ENCODE measurements at regions not wholly inside any gene's neighbourhood (a gene's known extent, or its start where the extent isn't known, plus 50 kb on each side); places are given as distances from the start of the nearest gene placed in this dataset.
A peak's percentile ranks its signal among the peaks of the same experiment; 100 is the strongest.

GRCh38 chr14:65193916-65194590 lies 91.7 kb upstream of the MAX start:
- Mint-ChIP-seq H3K27me3 (no peaks in the 10 kb centered on the region), H3K4me3 (no peak overlapping the region), H3K9me3 (ENCODE audit: low read depth) (no peaks in the 10 kb centered on the region), H3K27ac (no peak overlapping the region), H3K36me3 (peaks cover 1% of the 10 kb centered on the region), H3K4me1 (peaks cover 7% of the 10 kb centered on the region)
- DNase-seq, result no peak
- ATAC-seq, result no peak
- CTCF ChIA-PET, result interaction anchor here (0.6 to 1.4 kb wide), 3 partner anchors 31 to 639 kb away, joined by 3 read pairs; no protein-coding TSS in a partner anchor

GRCh38 chr14:65195042-65195719 lies 92.9 kb upstream of the MAX start:
- no peak overlapping the region for H3K27ac Mint-ChIP-seq
- H3K36me3 Mint-ChIP-seq, result peaks cover 1% of the 10 kb centered on the region
- H3K4me3 Mint-ChIP-seq, result no peak overlapping the region
- ATAC-seq (no peak), DNase-seq (no peak)
- H3K27me3 Mint-ChIP-seq, result no peaks in the 10 kb centered on the region
- peaks cover 7% of the 10 kb centered on the region for H3K4me1 Mint-ChIP-seq
- CTCF ChIA-PET, result interaction anchor here (0.7 to 1.4 kb wide), 3 partner anchors 26 to 638 kb away, joined by 3 read pairs; no protein-coding TSS in a partner anchor
- H3K9me3 Mint-ChIP-seq (ENCODE audit: low read depth), result no peaks in the 10 kb centered on the region

- H3K4me3 Mint-ChIP-seq, result no peak overlapping the region
- ATAC-seq (no peak), DNase-seq (no peak)
- CTCF ChIA-PET, result no interaction called here
- H3K36me3 Mint-ChIP-seq, result peaks cover 3% of the 10 kb centered on the region
- no peaks in the 10 kb centered on the region for H3K27me3 Mint-ChIP-seq
- no peak overlapping the region for H3K27ac Mint-ChIP-seq
- peaks cover 7% of the 10 kb centered on the region for H3K4me1 Mint-ChIP-seq
- H3K9me3 Mint-ChIP-seq (ENCODE audit: low read depth), result no peaks in the 10 kb centered on the region
Observed at GRCh38 chr14:65198346-65198745, 96.0 kb upstream of the MAX start.

- DNase-seq, result no peak
- CTCF ChIA-PET, result interaction anchor here (1.0 to 2.0 kb wide), 2 partner anchors 14 to 38 kb away, joined by 3 to 6 read pairs; no protein-coding TSS in a partner anchor
- H3K4me3 Mint-ChIP-seq, result no peak overlapping the region
- no peak overlapping the region for H3K27ac Mint-ChIP-seq
- peaks cover 6% of the 10 kb centered on the region for H3K36me3 Mint-ChIP-seq
- H3K4me1 Mint-ChIP-seq, result peaks cover 15% of the 10 kb centered on the region
- no peaks in the 10 kb centered on the region for H3K9me3 Mint-ChIP-seq (ENCODE audit: low read depth)
- no peak for ATAC-seq
- no peaks in the 10 kb centered on the region for H3K27me3 Mint-ChIP-seq
Observed at GRCh38 chr14:65200454-65200853, 98.1 kb upstream of the MAX start.

- Mint-ChIP-seq H3K4me3 (no peak overlapping the region), H3K9me3 (ENCODE audit: low read depth) (no peaks in the 10 kb centered on the region), H3K27me3 (no peaks in the 10 kb centered on the region), H3K36me3 (peaks cover 6% of the 10 kb centered on the region), H3K27ac (no peak overlapping the region), H3K4me1 (peaks cover 41% of the 10 kb centered on the region)
- ATAC-seq (no peak), DNase-seq (no peak)
- CTCF ChIA-PET, result no interaction called here
Observed at GRCh38 chr14:65203574-65203973, 101.3 kb upstream of the MAX start.

GRCh38 chr14:65204056-65204455 lies 101.7 kb upstream of the MAX start:
- Mint-ChIP-seq H3K27ac (peak overlapping the region; percentile 18), H3K4me3 (no peak overlapping the region), H3K27me3 (no peaks in the 10 kb centered on the region), H3K9me3 (ENCODE audit: low read depth) (no peaks in the 10 kb centered on the region), H3K36me3 (peaks cover 8% of the 10 kb centered on the region), H3K4me1 (peaks cover 45% of the 10 kb centered on the region)
- CTCF ChIA-PET, result no interaction called here
- DNase-seq (no peak), ATAC-seq (no peak)

- no peak for DNase-seq
- peak overlapping the region; percentile 57 for H3K4me3 Mint-ChIP-seq
- H3K4me1 Mint-ChIP-seq, result peaks cover 64% of the 10 kb centered on the region
- no peaks in the 10 kb centered on the region for H3K9me3 Mint-ChIP-seq (ENCODE audit: low read depth)
- peaks cover 11% of the 10 kb centered on the region for H3K36me3 Mint-ChIP-seq
- CTCF ChIA-PET, result interaction anchor here (0.6 to 1.9 kb wide), 4 partner anchors 18 to 619 kb away, joined by 3 to 5 read pairs (median 4); no protein-coding TSS in a partner anchor
- no peaks in the 10 kb centered on the region for H3K27me3 Mint-ChIP-seq
- no peak for ATAC-seq
- H3K27ac Mint-ChIP-seq, result peak overlapping the region; percentile 95
Observed at GRCh38 chr14:65206078-65206447, 103.7 kb upstream of the MAX start.

- peak; percentile 61 for ATAC-seq
Observed at GRCh38 chr14:65206448-65207096, 104.3 kb upstream of the MAX start.

GRCh38 chr14:65208548-65208947 lies 106.2 kb upstream of the MAX start:
- ATAC-seq (no peak), DNase-seq (no peak)
- peaks cover 12% of the 10 kb centered on the region for H3K36me3 Mint-ChIP-seq
- CTCF ChIA-PET, result interaction anchor here (0.6 to 2.4 kb wide), 10 partner anchors 10 to 229 kb away, joined by 3 to 9 read pairs (median 3); no protein-coding TSS in a partner anchor
- peak overlapping the region; percentile 95 for H3K27ac Mint-ChIP-seq
- peaks cover 74% of the 10 kb centered on the region for H3K4me1 Mint-ChIP-seq
- no peak overlapping the region for H3K4me3 Mint-ChIP-seq
- no peaks in the 10 kb centered on the region for H3K9me3 Mint-ChIP-seq (ENCODE audit: low read depth)
- no peaks in the 10 kb centered on the region for H3K27me3 Mint-ChIP-seq

More at GRCh38 chr14:65206448-65207096, 104.3 kb upstream of the MAX start:
- Mint-ChIP-seq H3K4me3 (peak overlapping the region; percentile 57), H3K4me1 (peaks cover 69% of the 10 kb centered on the region), H3K36me3 (peaks cover 11% of the 10 kb centered on the region), H3K9me3 (ENCODE audit: low read depth) (no peaks in the 10 kb centered on the region), H3K27me3 (no peaks in the 10 kb centered on the region), H3K27ac (peak overlapping the region; percentile 95)
- peak; percentile 48 for DNase-seq
- CTCF ChIA-PET, result interaction anchor here (1.0 to 2.4 kb wide), 9 partner anchors 14 to 618 kb away, joined by 3 to 9 read pairs (median 4); partner anchors contain the start of gene FNTB

GRCh38 chr14:65210118-65210821 lies 108.0 kb upstream of the MAX start:
- DNase-seq (peak; percentile 65), ATAC-seq (peak; percentile 16)
- Mint-ChIP-seq H3K4me1 (peaks cover 66% of the 10 kb centered on the region), H3K4me3 (peak overlapping the region; percentile 54), H3K36me3 (peaks cover 12% of the 10 kb centered on the region), H3K9me3 (ENCODE audit: low read depth) (no peaks in the 10 kb centered on the region), H3K27ac (peak overlapping the region; percentile 85), H3K27me3 (no peaks in the 10 kb centered on the region)
- CTCF ChIA-PET, result interaction anchor here (2.3 kb wide), 1 partner anchor 10 kb away, joined by 11 read pairs; no protein-coding TSS in a partner anchor

- Mint-ChIP-seq H3K27me3 (no peaks in the 10 kb centered on the region), H3K4me1 (peaks cover 60% of the 10 kb centered on the region), H3K9me3 (ENCODE audit: low read depth) (no peaks in the 10 kb centered on the region), H3K4me3 (peak overlapping the region; percentile 54), H3K36me3 (peaks cover 10% of the 10 kb centered on the region), H3K27ac (peak overlapping the region; percentile 85)
- no peak for DNase-seq
- ATAC-seq, result no peak
- CTCF ChIA-PET, result interaction anchor here (1.2 to 2.3 kb wide), 2 partner anchors 10 to 43 kb away, joined by 3 to 11 read pairs; no protein-coding TSS in a partner anchor
Observed at GRCh38 chr14:65210822-65211182, 108.5 kb upstream of the MAX start.

GRCh38 chr14:65211341-65211987 lies 109.1 kb upstream of the MAX start:
- H3K27ac Mint-ChIP-seq, result peak overlapping the region; percentile 88
- H3K36me3 Mint-ChIP-seq, result peaks cover 10% of the 10 kb centered on the region
- peak overlapping the region; percentile 51 for H3K4me3 Mint-ChIP-seq
- peaks cover 54% of the 10 kb centered on the region for H3K4me1 Mint-ChIP-seq
- H3K27me3 Mint-ChIP-seq, result no peaks in the 10 kb centered on the region
- ATAC-seq, result peak; percentile 35
- CTCF ChIA-PET, result interaction anchor here (1.2 to 2.3 kb wide), 2 partner anchors 9 to 44 kb away, joined by 3 to 11 read pairs; no protein-coding TSS in a partner anchor
- H3K9me3 Mint-ChIP-seq (ENCODE audit: low read depth), result no peaks in the 10 kb centered on the region
- no peak for DNase-seq

Measured in activated CD8-positive, alpha-beta memory T cell treated with anti-CD3 and anti-CD28 coated beads, Interleukin-2, amount 10 ng/mL, durations not matched to agents 7 days and 5 days (primary cell).